HepG2 (cell line): ENCODE measurements at regions not wholly inside any gene's neighbourhood (a gene's known extent, or its start where the extent isn't known, plus 50 kb on each side); places are given as distances from the start of the nearest gene placed in this dataset.

Experiments used
- EEA1 ChIP-seq: sonication (generic); formaldehyde crosslinking; IDR thresholded peaks from 2 replicates; pipeline ENCODE4 v1.5.1; 2020; ENCODE audit warnings: mild to moderate bottlenecking, missing genetic modification reagents, borderline replicate concordance
- NCOA2 ChIP-seq: sonication (generic); formaldehyde crosslinking; IDR thresholded peaks from 2 replicates; pipeline ENCODE4 v1.8.0; 2022; ENCODE audit warnings: inconsistent platforms
- ZZZ3 ChIP-seq: sonication (generic); formaldehyde crosslinking; IDR thresholded peaks from 2 replicates; pipeline ENCODE4 v1.4.0; 2020; ENCODE audit warnings: missing genetic modification reagents, mild to moderate bottlenecking, borderline replicate concordance

DNA sequence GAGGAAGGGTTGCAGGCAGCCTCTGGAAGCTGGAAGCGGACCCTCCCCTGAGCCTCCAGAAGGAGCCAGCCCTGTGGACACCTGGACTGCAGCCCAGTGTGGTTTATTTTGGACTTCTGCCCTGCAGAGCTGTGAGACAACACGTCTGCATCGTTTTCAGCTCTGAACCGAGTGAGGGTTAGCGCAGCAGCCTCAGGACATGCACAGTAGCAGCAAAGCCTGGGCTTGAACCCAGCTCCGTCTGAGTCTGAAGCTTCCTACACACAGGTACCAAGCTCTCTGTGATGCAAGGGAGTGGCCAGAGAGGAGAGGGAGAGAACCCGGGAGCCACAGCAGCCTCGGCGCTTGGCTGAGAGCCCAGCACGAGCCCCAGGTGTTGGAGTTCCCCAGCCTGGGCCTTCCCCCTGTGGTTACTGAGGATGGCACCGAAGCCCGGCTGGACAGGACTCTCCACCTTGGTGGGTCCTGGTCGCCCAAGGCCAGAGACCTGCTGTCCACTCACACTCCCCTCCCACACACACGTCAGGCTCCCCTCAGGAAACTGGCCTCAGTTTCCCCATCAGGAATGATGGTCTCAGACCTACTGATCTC, 128.2 kb downstream of the OLFM1 start:
- TF ChIP-seq NCOA2 (CRISPR knock-in tag), result no peak
- no peak for TF ChIP-seq EEA1
- no peak for TF ChIP-seq ZZZ3
